HFFc6 (cell line): ENCODE measurements at regions not wholly inside any gene's neighbourhood (a gene's known extent, or its start where the extent isn't known, plus 50 kb on each side); places are given as distances from the start of the nearest gene placed in this dataset. TPM values are rescaled to one million over a fixed set of nuclear protein-coding genes. Genes with fewer than 3 reads are reported as not detected.

Experiments
- DNase-seq: peaks from one replicate; pipeline ENCODE4 v3.0.0-alpha.2; 2018
- H3K27ac Mint-ChIP-seq: 2 replicates; pipeline ENCODE4 v1.8.0; 2020; ENCODE audit warnings: mild to moderate bottlenecking, mixed read lengths
- H3K27me3 Mint-ChIP-seq: 2 replicates; pipeline ENCODE4 v1.8.0; 2021; ENCODE audit warnings: mild to moderate bottlenecking, moderate library complexity, mixed read lengths; ENCODE audit not compliant: insufficient read depth
- H3K36me3 Mint-ChIP-seq: 2 replicates; pipeline ENCODE4 v1.8.0; 2021; ENCODE audit warnings: low read depth, mixed read lengths
- H3K4me1 Mint-ChIP-seq: 2 replicates; pipeline ENCODE4 v1.8.0; 2020; ENCODE audit warnings: low read depth, mixed read lengths
- H3K4me3 Mint-ChIP-seq: 2 replicates; pipeline ENCODE4 v1.8.0; 2020; ENCODE audit warnings: mild to moderate bottlenecking, moderate library complexity, mixed read lengths
- H3K9me3 Mint-ChIP-seq: 2 replicates; pipeline ENCODE4 v1.8.0; 2020; ENCODE audit warnings: mild to moderate bottlenecking, mixed read lengths
- CTCF ChIP-seq: fragments of 200-600 bp; sonication (generic); IDR thresholded peaks from 2 replicates; pipeline ENCODE4 v1.5.0; 2021; ENCODE audit warnings: antibody characterized with exemption, mild to moderate bottlenecking
- microRNA-seq: library from miRNA; unstranded; fragments of <30 nt; microRNA quantifications from one replicate; pipeline ENCODE4, GENCODE V29; 2019

GRCh38 chr2:56128235-56128634 is 55.6 kb upstream of the CCDC85A start:
- no peaks in the 10 kb centered on the region for H3K9me3 Mint-ChIP-seq

GRCh38 chr2:56130463-56131070 is 53.2 kb upstream of the CCDC85A start:
- no peaks in the 10 kb centered on the region for H3K36me3 Mint-ChIP-seq
- TF ChIP-seq CTCF, result peak; percentile 88
- peaks cover 18% of the 10 kb centered on the region for H3K27me3 Mint-ChIP-seq
- H3K4me3 Mint-ChIP-seq, result no peak overlapping the region
- H3K27ac Mint-ChIP-seq, result no peak overlapping the region
- H3K9me3 Mint-ChIP-seq, result no peaks in the 10 kb centered on the region
- H3K4me1 Mint-ChIP-seq, result peaks cover 30% of the 10 kb centered on the region
- peak; percentile 41 for DNase-seq

More at GRCh38 chr2:56128235-56128634, 55.6 kb upstream of the CCDC85A start:
- DNase-seq, result no peak
- Mint-ChIP-seq H3K27ac (no peak overlapping the region), H3K4me3 (no peak overlapping the region), H3K4me1 (peaks cover 14% of the 10 kb centered on the region), H3K36me3 (no peaks in the 10 kb centered on the region), H3K27me3 (peaks cover 27% of the 10 kb centered on the region)
- TF ChIP-seq CTCF, result no peak

- Mint-ChIP-seq H3K9me3 (no peaks in the 10 kb centered on the region), H3K27me3 (peaks cover 9% of the 10 kb centered on the region; the same call in 1 of the 2 replicates), H3K36me3 (no peaks in the 10 kb centered on the region), H3K4me1 (peaks cover 30% of the 10 kb centered on the region), H3K27ac (no peak overlapping the region), H3K4me3 (no peak overlapping the region)
- DNase-seq, result peak; percentile 43
- peak; percentile 80 for TF ChIP-seq CTCF
These were observed 51.7 kb upstream of the CCDC85A start for GRCh38 chr2:56132138-56132537.

- H3K36me3 Mint-ChIP-seq, result peaks cover 1% of the 10 kb centered on the region; the same call in 1 of the 2 replicates
- no peak for TF ChIP-seq CTCF
- H3K4me3 Mint-ChIP-seq, result no peak overlapping the region
- H3K27ac Mint-ChIP-seq, result peak overlapping the region; percentile 20; the same call in 1 of the 2 replicates
- DNase-seq, result no peak
- peaks cover 4% of the 10 kb centered on the region; the same call in 1 of the 2 replicates for H3K27me3 Mint-ChIP-seq
- peaks cover 20% of the 10 kb centered on the region for H3K4me1 Mint-ChIP-seq
- 0 out of 2 replicates have a peak, but pooled peaks cover 3% of the 10 kb centered on the region for H3K9me3 Mint-ChIP-seq
These were observed 50.3 kb upstream of the CCDC85A start for GRCh38 chr2:56133441-56133840.

GRCh38 chr2:56133931-56134629 is 49.7 kb upstream of the CCDC85A start:
- TF ChIP-seq CTCF, result 0 out of 2 replicates have a peak, but pooled peaks have one; percentile 20
- no peak for DNase-seq
- Mint-ChIP-seq H3K27ac (peak overlapping the region; percentile 20; the same call in 1 of the 2 replicates), H3K36me3 (peaks cover 6% of the 10 kb centered on the region; the same call in 1 of the 2 replicates), H3K4me1 (peaks cover 19% of the 10 kb centered on the region), H3K4me3 (no peak overlapping the region; the same call in 1 of the 2 replicates), H3K27me3 (peaks cover 4% of the 10 kb centered on the region; the same call in 1 of the 2 replicates), H3K9me3 (0 out of 2 replicates have a peak, but pooled peaks cover 4% of the 10 kb centered on the region)

Small RNAs in the stretch of these regions (microRNA-seq; reads per million reads assigned to microRNA genes)
- not detected for gene MIR216A
- not detected for gene MIR216B
- gene MIR217, result not detected
